Vagina (tissue), 2 donors: ENCODE measurements at regions not wholly inside any gene's neighbourhood (a gene's known extent, or its start where the extent isn't known, plus 50 kb on each side); places are given as distances from the start of the nearest gene placed in this dataset.

ENCODE experiments used
- DNase-seq, 2 donors: peaks; one replicate each; pipeline ENCODE4 v3.0.0-alpha.2; 2017; ENCODE audit errors: extremely low spot score in 2 of 2
- H3K27ac ChIP-seq: fragments of 200-600 bp; sonication (generic); one replicate; pipeline ENCODE4 v1.5.1; 2019
- H3K27me3 ChIP-seq: fragments of 200-600 bp; sonication (generic); one replicate; pipeline ENCODE4 v1.5.1; 2019
- H3K36me3 ChIP-seq, 2 donors: fragments of 200-600 bp; sonication (generic); one replicate each; pipeline ENCODE4 v1.5.1; 2017 to 2019
- H3K4me1 ChIP-seq: fragments of 200-600 bp; sonication (generic); one replicate; pipeline ENCODE4 v1.5.1; 2019
- H3K4me3 ChIP-seq, 2 donors: fragments of 200-600 bp; sonication (generic); 1 replicate in 1 of 2; 2 replicates in 1 of 2; pipeline ENCODE4 v1.5.1; 2016 to 2019
- H3K9me3 ChIP-seq: fragments of 200-600 bp; sonication (generic); one replicate; pipeline ENCODE4 v1.5.1; 2019
- CTCF ChIP-seq, 3 experiments: fragments of 450-650 bp in 2 of 3; fragments of 200-600 bp in 1 of 3; sonication (generic) in 1 of 3; IDR thresholded peaks; one replicate each; pipeline ENCODE4 v1.5.1; 2017 to 2019; ENCODE audit warnings: antibody characterized with exemption in 3 of 3, mild to moderate bottlenecking in 2 of 3, moderate library complexity in 2 of 3
- POLR2A ChIP-seq, 2 donors: fragments of 450-650 bp; IDR thresholded peaks; one replicate each; pipeline ENCODE4 v1.6.1; 2017; ENCODE audit warnings: antibody characterized with exemption in 2 of 2, mild to moderate bottlenecking in 2 of 2, moderate library complexity in 2 of 2
- POLR2AphosphoS5 ChIP-seq, 2 donors: sonication (generic); formaldehyde crosslinking; IDR thresholded peaks; one replicate each; pipeline ENCODE4 v1.9.0; 2017; ENCODE audit warnings: antibody characterized with exemption in 2 of 2, mild to moderate bottlenecking in 2 of 2, low read depth in 1 of 2; ENCODE audit not compliant: insufficient read depth in 1 of 2
- intact Hi-C: fragments of 100-400 bp; cut with DNase I; formaldehyde crosslinking; loops from one replicate; pipeline ENCODE4 v1.15.1; 2023

DNA sequence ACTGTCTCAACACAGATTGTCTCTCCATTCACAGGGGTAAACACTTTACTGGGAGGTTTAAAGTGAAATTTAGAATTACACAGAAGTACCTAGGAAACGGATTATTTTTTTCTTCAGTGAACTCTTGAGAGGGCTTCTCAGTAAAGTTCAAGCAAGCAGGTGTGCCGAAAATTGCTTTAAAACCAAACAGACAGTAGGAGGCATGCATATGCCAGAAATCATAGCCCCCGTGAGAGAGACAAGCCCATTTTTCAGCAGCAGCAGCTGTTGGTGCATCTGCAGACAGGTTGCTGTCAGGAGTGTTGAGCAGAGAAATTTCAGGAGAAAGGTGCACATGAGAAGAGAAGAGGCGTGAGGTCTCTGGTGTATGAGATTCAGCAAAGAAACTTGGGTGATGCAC, 2115.5 kb upstream of the CELF4 start:
- no peaks in the 10 kb centered on the region for H3K36me3 ChIP-seq
- H3K4me1 ChIP-seq, result no peaks in the 10 kb centered on the region
- no peaks in the 10 kb centered on the region for H3K27me3 ChIP-seq
- no peak for DNase-seq
- H3K4me3 ChIP-seq, result no peak overlapping the region
- no peak overlapping the region for H3K27ac ChIP-seq
- TF ChIP-seq POLR2AphosphoS5 (IDR thresholded peaks at IDR 0.05; ENCODE audit: insufficient read depth in 1 of 2, low read depth in 1 of 2) (no peak), CTCF (IDR thresholded peaks at IDR 0.05) (no peak), POLR2A (IDR thresholded peaks at IDR 0.05) (no peak)
- no peaks in the 10 kb centered on the region for H3K9me3 ChIP-seq
- intact Hi-C loops, result no loop called here

DNA sequence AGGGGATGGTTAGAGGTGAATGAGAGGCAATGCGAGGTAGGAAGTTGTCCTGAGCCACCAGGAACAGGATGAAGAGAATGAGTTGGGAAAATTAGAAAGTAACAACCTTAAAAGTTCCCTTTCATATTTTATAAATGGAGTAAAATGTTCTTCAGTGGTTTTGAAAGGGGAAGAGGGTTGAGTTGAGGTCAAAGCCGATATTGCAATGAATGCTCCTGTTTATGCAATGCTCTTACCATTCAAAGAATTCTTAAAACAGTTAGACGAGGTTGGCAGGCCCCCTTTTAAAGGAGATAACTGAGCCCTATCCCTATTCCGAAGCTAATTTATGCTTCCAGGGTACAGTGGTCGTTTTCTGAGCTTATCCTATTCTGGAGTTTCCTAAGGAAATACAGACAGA, 2110.3 kb upstream of the CELF4 start:
- Histone ChIP-seq H3K4me3 (no peak overlapping the region), H3K9me3 (no peaks in the 10 kb centered on the region), H3K27ac (no peak overlapping the region), H3K4me1 (no peaks in the 10 kb centered on the region), H3K36me3 (no peaks in the 10 kb centered on the region), H3K27me3 (no peaks in the 10 kb centered on the region)
- intact Hi-C loops, result no loop called here
- TF ChIP-seq POLR2A (IDR thresholded peaks at IDR 0.05) (no peak), POLR2AphosphoS5 (IDR thresholded peaks at IDR 0.05; ENCODE audit: insufficient read depth in 1 of 2, low read depth in 1 of 2) (no peak), CTCF (IDR thresholded peaks at IDR 0.05) (no peak)
- DNase-seq, result no peak

GRCh38 chr18:39675368-39675767, 2109.8 kb upstream of the CELF4 start:
- no peak for DNase-seq
- Histone ChIP-seq H3K27me3 (no peaks in the 10 kb centered on the region), H3K27ac (no peak overlapping the region), H3K4me3 (no peak overlapping the region), H3K9me3 (no peaks in the 10 kb centered on the region), H3K4me1 (no peaks in the 10 kb centered on the region), H3K36me3 (no peaks in the 10 kb centered on the region)
- intact Hi-C loops, result no loop called here
- TF ChIP-seq POLR2AphosphoS5 (IDR thresholded peaks at IDR 0.05; ENCODE audit: insufficient read depth in 1 of 2, low read depth in 1 of 2), result no peak
- no peak for TF ChIP-seq POLR2A (IDR thresholded peaks at IDR 0.05)

- no peaks in the 10 kb centered on the region for H3K4me1 ChIP-seq
- H3K4me3 ChIP-seq, result no peak overlapping the region
- TF ChIP-seq POLR2AphosphoS5 (IDR thresholded peaks at IDR 0.05; ENCODE audit: insufficient read depth in 1 of 2, low read depth in 1 of 2), result no peak
- no peak for TF ChIP-seq CTCF (IDR thresholded peaks at IDR 0.05)
- no peak for TF ChIP-seq POLR2A (IDR thresholded peaks at IDR 0.05)
- intact Hi-C loops, result no loop called here
- no peaks in the 10 kb centered on the region for H3K36me3 ChIP-seq
- H3K27me3 ChIP-seq, result no peaks in the 10 kb centered on the region
- H3K27ac ChIP-seq, result no peak overlapping the region
- H3K9me3 ChIP-seq, result no peaks in the 10 kb centered on the region
- no peak for DNase-seq
Observed at GRCh38 chr18:39672171-39672570, 2106.6 kb upstream of the CELF4 start.

DNA sequence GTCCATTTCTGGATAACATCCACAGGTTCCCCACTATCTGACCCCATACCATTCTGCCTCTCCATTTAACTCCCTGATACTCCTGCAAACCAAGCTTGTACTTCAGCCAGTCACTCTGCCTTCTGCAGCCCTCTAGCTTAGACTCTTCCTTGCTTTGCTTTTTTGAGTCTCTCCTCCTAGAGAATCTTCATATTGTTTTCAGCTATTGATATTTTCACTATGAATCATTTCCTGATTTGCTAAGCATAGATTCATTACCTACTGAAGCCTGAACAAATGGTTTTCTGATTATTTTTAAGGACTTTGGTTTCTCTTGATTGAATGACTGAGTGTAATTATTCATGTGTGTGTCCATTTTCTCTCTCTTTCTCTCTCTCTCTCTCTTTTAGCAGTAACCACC, 2102.3 kb upstream of the CELF4 start:
- Histone ChIP-seq H3K4me3 (no peak overlapping the region), H3K27me3 (no peaks in the 10 kb centered on the region), H3K36me3 (no peaks in the 10 kb centered on the region), H3K27ac (no peak overlapping the region), H3K9me3 (no peaks in the 10 kb centered on the region), H3K4me1 (no peaks in the 10 kb centered on the region)
- intact Hi-C loops, result no loop called here
- no peak for DNase-seq
- TF ChIP-seq POLR2A (IDR thresholded peaks at IDR 0.05) (no peak), POLR2AphosphoS5 (IDR thresholded peaks at IDR 0.05; ENCODE audit: insufficient read depth in 1 of 2, low read depth in 1 of 2) (no peak), CTCF (IDR thresholded peaks at IDR 0.05) (no peak)

GRCh38 chr18:39666541-39666940, 2100.9 kb upstream of the CELF4 start:
- Histone ChIP-seq H3K4me1 (no peaks in the 10 kb centered on the region), H3K27me3 (no peaks in the 10 kb centered on the region), H3K4me3 (no peak overlapping the region), H3K36me3 (no peaks in the 10 kb centered on the region), H3K27ac (no peak overlapping the region), H3K9me3 (no peaks in the 10 kb centered on the region)
- no peak for TF ChIP-seq POLR2AphosphoS5 (IDR thresholded peaks at IDR 0.05; ENCODE audit: insufficient read depth in 1 of 2, low read depth in 1 of 2)
- TF ChIP-seq POLR2A (IDR thresholded peaks at IDR 0.05), result no peak
- no peak for TF ChIP-seq CTCF (IDR thresholded peaks at IDR 0.05)
- intact Hi-C loops, result no loop called here
- no peak for DNase-seq
